Esophagus squamous epithelium (tissue), 4 donors: ENCODE measurements at regions not wholly inside any gene's neighbourhood (a gene's known extent, or its start where the extent isn't known, plus 50 kb on each side); places are given as distances from the start of the nearest gene placed in this dataset.

Source experiments
- POLR2A ChIP-seq, 4 donors: fragments of 450-650 bp; IDR thresholded peaks; one replicate each; pipeline ENCODE4 v1.6.1; 2017; ENCODE audit warnings: antibody characterized with exemption in 4 of 4, mild to moderate bottlenecking in 4 of 4, moderate library complexity in 3 of 4
- TF ChIP-seq, protein P1 (sequence below), 6 experiments: fragments of 450-650 bp in 4 of 6; fragments of 200-600 bp in 2 of 6; sonication (generic) in 2 of 6; IDR thresholded peaks; one replicate each; pipeline ENCODE4 v1.5.1; 2016 to 2019; ENCODE audit warnings: antibody characterized with exemption in 6 of 6, mild to moderate bottlenecking in 4 of 6, moderate library complexity in 4 of 6

DNA sequence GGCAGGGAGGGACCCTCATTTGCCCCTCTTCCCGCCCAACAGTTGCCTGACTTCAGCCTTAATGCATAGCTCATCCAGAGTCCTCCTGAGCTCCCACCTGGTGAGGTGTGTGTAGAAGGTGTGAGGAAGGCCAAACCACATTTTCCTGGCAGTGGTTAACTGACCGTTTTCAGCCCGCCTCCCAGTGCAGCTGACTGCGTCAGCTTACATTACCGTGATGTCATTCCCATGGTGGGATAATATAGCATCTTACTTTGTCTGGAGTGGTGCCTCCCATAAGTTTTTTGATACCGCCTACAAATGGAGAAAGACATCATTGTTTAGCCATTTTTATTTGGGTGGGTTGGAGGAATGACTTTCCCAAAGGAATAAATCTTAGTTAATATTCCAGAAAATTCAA is 151.9 kb downstream of the C9orf152 start:
- TF ChIP-seq, protein P1, sequence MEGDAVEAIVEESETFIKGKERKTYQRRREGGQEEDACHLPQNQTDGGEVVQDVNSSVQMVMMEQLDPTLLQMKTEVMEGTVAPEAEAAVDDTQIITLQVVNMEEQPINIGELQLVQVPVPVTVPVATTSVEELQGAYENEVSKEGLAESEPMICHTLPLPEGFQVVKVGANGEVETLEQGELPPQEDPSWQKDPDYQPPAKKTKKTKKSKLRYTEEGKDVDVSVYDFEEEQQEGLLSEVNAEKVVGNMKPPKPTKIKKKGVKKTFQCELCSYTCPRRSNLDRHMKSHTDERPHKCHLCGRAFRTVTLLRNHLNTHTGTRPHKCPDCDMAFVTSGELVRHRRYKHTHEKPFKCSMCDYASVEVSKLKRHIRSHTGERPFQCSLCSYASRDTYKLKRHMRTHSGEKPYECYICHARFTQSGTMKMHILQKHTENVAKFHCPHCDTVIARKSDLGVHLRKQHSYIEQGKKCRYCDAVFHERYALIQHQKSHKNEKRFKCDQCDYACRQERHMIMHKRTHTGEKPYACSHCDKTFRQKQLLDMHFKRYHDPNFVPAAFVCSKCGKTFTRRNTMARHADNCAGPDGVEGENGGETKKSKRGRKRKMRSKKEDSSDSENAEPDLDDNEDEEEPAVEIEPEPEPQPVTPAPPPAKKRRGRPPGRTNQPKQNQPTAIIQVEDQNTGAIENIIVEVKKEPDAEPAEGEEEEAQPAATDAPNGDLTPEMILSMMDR (IDR thresholded peaks at IDR 0.05), result no peak
- no peak for TF ChIP-seq POLR2A (IDR thresholded peaks at IDR 0.05)
